ENCODE measurements at regions not wholly inside any gene's neighbourhood (a gene's known extent, or its start where the extent isn't known, plus 50 kb on each side); places are given as distances from the start of the nearest gene placed in this dataset.

GRCh38 chr13:55714120-55714519 lies 1426.6 kb upstream of the PRR20A start:
- no peaks in the 10 kb centered on the region for H3K9me3 ChIP-seq (ENCODE audit: insufficient read depth in 2 of 2, low read depth in 1 of 2, low read length in 1 of 2)
- no peak overlapping the region for H3K56ac ChIP-seq (replicated peaks; ENCODE audit: insufficient read length, low read depth, low read length)
- TF ChIP-seq KDM5A (IDR thresholded peaks at IDR 0.05; ENCODE audit: low read length) = no peak
- H3K79me2 ChIP-seq (ENCODE audit: control insufficient read depth in 1 of 2, insufficient read depth in 2 of 2, low read length in 2 of 2) = no peaks in the 10 kb centered on the region
- no peaks in the 10 kb centered on the region for H3K27me3 ChIP-seq (replicated peaks in 1 of 4; ENCODE audit: control insufficient read depth in 3 of 4, extremely low read depth in 1 of 4, insufficient read depth in 3 of 4, low read length in 3 of 4)
- no peak overlapping the region for H3K27ac ChIP-seq (ENCODE audit: low read depth, low read length)
- FAIRE-seq (no peak), DNase-seq (ENCODE audit: low read depth in 1 of 2, low spot score in 2 of 2) (no peak)
- no peak overlapping the region for H2BK5ac ChIP-seq (ENCODE audit: low read depth, low read length)
- no peak overlapping the region for H2AK5ac ChIP-seq (ENCODE audit: low read depth, low read length)
- H3K23me2 ChIP-seq (ENCODE audit: low read depth, low read length) = no peaks in the 10 kb centered on the region
- H3K18ac ChIP-seq (ENCODE audit: extremely low read depth, low read length) = no peak overlapping the region
- ChIA-PET POLR2A (ENCODE audit: partially characterized antibody) (no interaction called here), CTCF (ENCODE audit: partially characterized antibody) (no interaction called here)
- no peak overlapping the region for H2BK12ac ChIP-seq (ENCODE audit: low read depth, low read length)
- no peak overlapping the region for H4K8ac ChIP-seq (ENCODE audit: extremely low read depth, insufficient read depth, low read length)
- no peak overlapping the region for H3K14ac ChIP-seq (ENCODE audit: insufficient read length)
- H3K4ac ChIP-seq (replicated peaks; ENCODE audit: insufficient read length, low read depth, low read length) = no peak overlapping the region
- H3K79me1 ChIP-seq (ENCODE audit: low read depth, low read length) = no peaks in the 10 kb centered on the region
- no peak overlapping the region for H2BK20ac ChIP-seq (ENCODE audit: low read length)
- no peak overlapping the region for H4K91ac ChIP-seq (replicated peaks; ENCODE audit: insufficient read length, low read length)
- H3K4me3 ChIP-seq (ENCODE audit: extremely low read depth in 1 of 4, insufficient read depth in 2 of 4, low read depth in 3 of 4, low read length in 4 of 4) = no peak overlapping the region
- H2BK120ac ChIP-seq (replicated peaks; ENCODE audit: low read depth, low read length) = no peak overlapping the region
- no peak overlapping the region for H3K9ac ChIP-seq (replicated peaks in 1 of 4; ENCODE audit: extremely low read depth in 1 of 4, low read depth in 3 of 4, low read length in 3 of 4)
- H3K4me2 ChIP-seq (ENCODE audit: insufficient read depth in 1 of 2, low read depth in 2 of 2, low read length in 2 of 2) = no peak overlapping the region
- no peaks in the 10 kb centered on the region for H4K20me1 ChIP-seq (replicated peaks in 1 of 2; ENCODE audit: control insufficient read depth in 1 of 2, insufficient read depth in 2 of 2, low read length in 2 of 2)
- no peak overlapping the region for H2BK15ac ChIP-seq (ENCODE audit: low read length)
- H2AFZ ChIP-seq (ENCODE audit: low read length) = no peak overlapping the region
- no peak overlapping the region for H4K5ac ChIP-seq (ENCODE audit: insufficient read length, low read depth, low read length)
- H3K23ac ChIP-seq (ENCODE audit: insufficient read length) = no peak overlapping the region
- H3K36me3 ChIP-seq (ENCODE audit: control insufficient read depth in 2 of 4, insufficient read depth in 4 of 4, low read length in 3 of 4) = no peaks in the 10 kb centered on the region
- H3K4me1 ChIP-seq (replicated peaks in 1 of 4; ENCODE audit: control insufficient read depth in 3 of 4, insufficient read depth in 4 of 4, low read length in 3 of 4) = no peaks in the 10 kb centered on the region

Measured in H1 (cell line).